Tibial nerve (tissue), 4 donors: ENCODE measurements at regions not wholly inside any gene's neighbourhood (a gene's known extent, or its start where the extent isn't known, plus 50 kb on each side); places are given as distances from the start of the nearest gene placed in this dataset.
"Not testable (repeated sequence)": the region's sequence is repeated elsewhere in the genome, so short reads cannot be mapped to it uniquely, and the experiment has no call there.

Experiments
- DNase-seq, 2 donors: peaks; one replicate each; pipeline ENCODE4 v3.0.0-alpha.2; 2019; ENCODE audit warnings: low spot score in 2 of 2
- H3K27ac ChIP-seq, 4 donors: fragments of 200-600 bp; sonication (generic) in 3 of 4; one replicate each; pipeline ENCODE4 v1.5.1; 2017 to 2019; ENCODE audit warnings: mild to moderate bottlenecking in 1 of 4
- H3K27me3 ChIP-seq, 2 donors: fragments of 200-600 bp; sonication (generic) in 1 of 2; one replicate each; pipeline versions ENCODE4 v1.5.1 to v1.6.0; 2017 to 2019
- H3K36me3 ChIP-seq, 3 donors: fragments of 200-600 bp; sonication (generic); one replicate each; pipeline ENCODE4 v1.5.1; 2018 to 2019
- H3K4me1 ChIP-seq, 4 donors: fragments of 200-600 bp; sonication (generic) in 3 of 4; one replicate each; pipeline ENCODE4 v1.5.1; 2017 to 2019
- H3K4me3 ChIP-seq, 4 donors: fragments of 200-600 bp; sonication (generic) in 3 of 4; one replicate each; pipeline ENCODE4 v1.5.1; 2017 to 2019; ENCODE audit warnings: mild to moderate bottlenecking in 1 of 4, moderate library complexity in 1 of 4
- H3K9me3 ChIP-seq, 4 donors: fragments of 200-600 bp; sonication (generic) in 3 of 4; one replicate each; pipeline ENCODE4 v1.5.1; 2017 to 2019
- CTCF ChIP-seq, 5 experiments: fragments of 200-600 bp in 3 of 5; fragments of 450-650 bp in 2 of 5; sonication (generic) in 3 of 5; IDR thresholded peaks; one replicate each; pipeline ENCODE4 v1.5.1; 2016 to 2019; ENCODE audit warnings: antibody characterized with exemption in 5 of 5, mild to moderate bottlenecking in 3 of 5, moderate library complexity in 2 of 5
- EP300 ChIP-seq, 2 donors: sonication (generic); formaldehyde crosslinking; IDR thresholded peaks; one replicate each; pipeline ENCODE4 v1.6.1; 2017; ENCODE audit warnings: antibody characterized with exemption in 2 of 2, mild to moderate bottlenecking in 1 of 2
- POLR2A ChIP-seq, 2 donors: fragments of 450-650 bp; IDR thresholded peaks; one replicate each; pipeline ENCODE4 v1.6.1; 2017; ENCODE audit warnings: antibody characterized with exemption in 2 of 2, mild to moderate bottlenecking in 2 of 2, moderate library complexity in 2 of 2
- WGBS, 2 donors: methylation state at CpG; one replicate each; pipeline ENCODE4 v1.1.5; 2018; 5-methylcytosine and 5-hydroxymethylcytosine counted together

DNA sequence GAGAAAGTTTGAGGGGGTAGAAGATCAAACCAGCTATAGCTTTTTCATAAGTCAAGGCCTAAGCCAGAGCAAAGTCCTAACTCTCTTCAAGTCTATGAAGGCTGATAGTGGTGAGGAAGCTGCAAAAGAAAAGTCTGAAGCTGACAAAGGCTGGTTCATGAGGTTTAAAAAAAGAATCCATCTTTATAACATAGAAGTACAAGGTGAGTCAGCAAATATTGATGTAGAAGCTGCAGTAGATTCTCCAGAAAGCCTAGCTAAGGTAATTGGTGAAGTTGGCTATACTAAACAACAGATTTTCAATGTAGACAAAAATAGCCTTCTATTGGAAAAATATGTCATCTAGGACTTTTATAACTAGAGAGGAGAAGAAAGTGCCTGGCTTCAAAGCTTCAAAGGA is 141.4 kb upstream of the ZNF521 start:
- TF ChIP-seq CTCF (IDR thresholded peaks at IDR 0.05) (no peak), EP300 (IDR thresholded peaks at IDR 0.05) (no peak), POLR2A (IDR thresholded peaks at IDR 0.05) (no peak)

GRCh38 chr18:25490316-25490715 is 138.3 kb upstream of the ZNF521 start:
- WGBS, 2 donors = 66 to 74% methylated on average over 4 of the region's 4 CpGs
- no peaks in the 10 kb centered on the region for H3K4me1 ChIP-seq
- H3K27me3 ChIP-seq = no peaks in the 10 kb centered on the region
- no peak for DNase-seq
- H3K36me3 ChIP-seq = no peaks in the 10 kb centered on the region
- H3K4me3 ChIP-seq = no peak overlapping the region
- H3K27ac ChIP-seq = no peak overlapping the region
- TF ChIP-seq POLR2A (IDR thresholded peaks at IDR 0.05) (no peak), EP300 (IDR thresholded peaks at IDR 0.05) (no peak), CTCF (IDR thresholded peaks at IDR 0.05) (no peak)
- peaks cover 0 to 9% (median under 1%) of the 10 kb centered on the region in 4 donors for H3K9me3 ChIP-seq

More for the DNA sequence above, 141.4 kb upstream of the ZNF521 start:
- peaks cover 0 to 9% (median under 1%) of the 10 kb centered on the region in 4 donors for H3K9me3 ChIP-seq
- H3K27me3 ChIP-seq = no peaks in the 10 kb centered on the region
- H3K4me1 ChIP-seq = no peaks in the 10 kb centered on the region
- no peak overlapping the region for H3K27ac ChIP-seq
- no peak overlapping the region for H3K4me3 ChIP-seq
- no peak for DNase-seq
- no peaks in the 10 kb centered on the region for H3K36me3 ChIP-seq

DNA sequence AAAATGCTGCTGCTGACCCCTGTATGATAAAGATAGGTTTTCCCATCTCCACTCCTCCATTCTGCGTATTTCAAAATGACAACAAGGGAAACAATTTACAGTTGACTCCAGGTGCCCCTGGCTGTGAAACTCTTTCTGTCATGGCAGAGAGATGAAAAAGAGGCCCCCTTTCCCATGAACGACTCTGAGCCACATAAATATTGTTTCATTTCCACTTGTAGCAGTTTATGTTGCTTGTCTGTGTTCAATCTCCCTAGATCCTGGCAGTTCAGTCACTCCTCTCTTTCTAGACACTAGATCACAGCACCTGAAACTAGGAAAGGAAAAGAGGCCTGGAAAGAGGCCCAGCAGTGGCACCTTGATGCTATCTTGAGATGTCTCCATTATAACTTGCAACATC is 121.0 kb upstream of the ZNF521 start:
- Histone ChIP-seq H3K27ac (no peak overlapping the region), H3K4me1 (peaks cover 0 to under 1% (median 0%) of the 10 kb centered on the region in 4 donors), H3K9me3 (peaks cover 0 to 5% (median 0%) of the 10 kb centered on the region in 4 donors), H3K4me3 (no peak overlapping the region), H3K27me3 (no peaks in the 10 kb centered on the region), H3K36me3 (no peaks in the 10 kb centered on the region)
- 65 to 66% methylated on average over 2 of the region's 2 CpGs for WGBS, 2 donors
- no peak for TF ChIP-seq POLR2A (IDR thresholded peaks at IDR 0.05)
- no peak for TF ChIP-seq CTCF (IDR thresholded peaks at IDR 0.05)
- no peak for TF ChIP-seq EP300 (IDR thresholded peaks at IDR 0.05)
- DNase-seq = no peak

- not testable (repeated sequence) for H3K27ac ChIP-seq, H3K27me3 ChIP-seq, DNase-seq, H3K36me3 ChIP-seq, H3K4me3 ChIP-seq, H3K9me3 ChIP-seq
- peaks cover 0 to 12% (median 0%) of the 10 kb centered on the region in 4 donors for H3K4me1 ChIP-seq
- 95 to 96% methylated on average over 7 of the region's 7 CpGs for WGBS, 2 donors
Measured at GRCh38 chr18:25470756-25471524, 119.0 kb upstream of the ZNF521 start.

DNA sequence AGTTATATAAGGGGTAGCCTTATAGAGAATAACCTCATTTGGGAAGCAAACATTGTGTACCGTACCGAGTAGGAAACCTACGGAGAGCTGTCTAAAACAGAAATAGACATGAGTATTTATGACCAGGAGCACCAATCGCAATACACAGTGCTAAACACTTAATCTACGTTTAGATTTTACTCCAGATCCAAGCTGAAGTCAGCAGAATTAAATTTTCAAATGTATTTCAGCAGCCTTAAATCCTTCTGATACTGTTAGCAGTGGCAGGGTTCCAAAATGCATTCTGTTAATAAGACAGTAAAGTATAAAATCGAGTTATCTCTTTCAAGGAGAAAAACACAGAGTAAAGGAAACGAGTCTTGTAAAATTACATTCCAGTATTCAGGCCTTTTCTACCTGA is 118.1 kb upstream of the ZNF521 start:
- 53 to 55% methylated on average over 7 of the region's 7 CpGs for WGBS, 2 donors
- Histone ChIP-seq H3K4me3 (no peak overlapping the region), H3K27me3 (no peaks in the 10 kb centered on the region), H3K36me3 (no peaks in the 10 kb centered on the region), H3K27ac (no peak overlapping the region), H3K4me1 (peaks cover 0 to 12% (median 0%) of the 10 kb centered on the region in 4 donors), H3K9me3 (no peaks in the 10 kb centered on the region)
- no peak for TF ChIP-seq POLR2A (IDR thresholded peaks at IDR 0.05)
- no peak for TF ChIP-seq CTCF (IDR thresholded peaks at IDR 0.05)
- TF ChIP-seq EP300 (IDR thresholded peaks at IDR 0.05) = no peak
- no peak for DNase-seq
